SIG-M5 (cell line): ENCODE measurements at regions not wholly inside any gene's neighbourhood (a gene's known extent, or its start where the extent isn't known, plus 50 kb on each side); places are given as distances from the start of the nearest gene placed in this dataset.
A peak's percentile ranks its signal among the peaks of the same experiment; 100 is the strongest.

Experiments used
- DNase-seq: peaks from one replicate; lab custom pipeline; 2025; lab: John Stamatoyannopoulos, UW

DNA sequence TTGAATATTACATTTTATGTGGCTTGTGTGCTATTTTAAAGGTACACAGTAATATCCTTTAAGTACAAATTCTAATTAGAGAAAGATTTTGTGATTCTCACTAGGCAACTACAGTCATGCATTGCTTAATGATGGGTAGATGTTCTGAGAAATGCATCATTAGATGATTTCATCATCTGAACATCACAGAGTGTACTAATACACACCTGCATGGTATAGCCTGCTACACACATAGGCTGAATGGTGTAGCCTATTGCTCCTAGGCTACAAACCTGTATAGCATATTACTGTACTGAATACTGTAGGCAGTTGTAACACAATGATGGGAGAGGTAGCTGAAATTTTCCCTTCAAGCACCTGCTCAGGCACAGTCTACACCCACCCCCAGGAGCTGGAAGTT, 217.4 kb upstream of the EOMES start:
- DNase-seq: no peak

DNA sequence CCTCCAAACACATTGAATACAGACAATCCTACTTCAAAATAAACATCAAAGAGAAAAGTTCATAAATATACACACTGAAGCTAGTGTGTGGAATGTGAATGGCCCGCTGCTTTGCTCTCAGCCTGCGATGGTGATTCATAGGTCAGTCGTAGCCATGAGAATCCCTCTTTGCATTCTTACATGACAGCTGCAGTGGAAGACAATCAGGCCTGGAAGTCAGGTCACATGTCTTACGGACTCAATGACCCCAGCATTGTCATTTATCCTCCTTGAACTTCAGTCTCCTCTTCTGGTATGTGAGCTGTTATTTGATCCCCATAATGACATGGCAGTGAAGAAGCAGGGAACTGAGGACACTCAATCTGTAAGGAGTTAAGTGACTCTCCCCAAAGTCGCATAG, 217.8 kb upstream of the EOMES start:
- no peak for DNase-seq

DNA sequence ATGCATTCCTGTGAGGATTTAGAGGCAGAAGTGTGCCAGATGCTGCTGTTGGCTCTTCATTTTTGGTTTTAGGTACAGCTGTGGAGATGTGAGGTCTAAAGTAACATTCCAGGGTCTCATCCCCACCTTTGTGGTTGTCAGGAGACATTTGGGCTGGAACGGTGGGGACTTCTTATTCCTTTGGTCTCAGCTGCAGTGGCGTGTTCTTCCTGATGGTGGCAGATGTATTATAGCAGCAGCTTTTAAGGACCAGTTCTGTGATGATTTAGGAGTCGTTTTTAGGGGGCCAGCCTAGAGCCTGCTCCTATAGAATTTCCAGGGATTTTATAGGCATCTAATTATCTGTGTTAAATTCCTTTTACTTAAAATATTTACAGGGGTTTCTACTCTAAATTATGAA, 221.0 kb upstream of the EOMES start:
- DNase-seq: no peak

- no peak for DNase-seq
Observed at GRCh38 chr3:27945229-27945628, 223.1 kb upstream of the EOMES start.

GRCh38 chr3:27960133-27960532, 238.0 kb upstream of the EOMES start:
- DNase-seq: no peak

- DNase-seq: no peak
Observed at GRCh38 chr3:27963519-27963918, 241.4 kb upstream of the EOMES start.

GRCh38 chr3:27971600-27971999, 249.5 kb upstream of the EOMES start:
- DNase-seq: no peak

- DNase-seq: peak; percentile 88
Observed at GRCh38 chr3:27976933-27977332, 254.8 kb upstream of the EOMES start.

GRCh38 chr3:27978440-27978839, 256.3 kb upstream of the EOMES start:
- no peak for DNase-seq

DNA sequence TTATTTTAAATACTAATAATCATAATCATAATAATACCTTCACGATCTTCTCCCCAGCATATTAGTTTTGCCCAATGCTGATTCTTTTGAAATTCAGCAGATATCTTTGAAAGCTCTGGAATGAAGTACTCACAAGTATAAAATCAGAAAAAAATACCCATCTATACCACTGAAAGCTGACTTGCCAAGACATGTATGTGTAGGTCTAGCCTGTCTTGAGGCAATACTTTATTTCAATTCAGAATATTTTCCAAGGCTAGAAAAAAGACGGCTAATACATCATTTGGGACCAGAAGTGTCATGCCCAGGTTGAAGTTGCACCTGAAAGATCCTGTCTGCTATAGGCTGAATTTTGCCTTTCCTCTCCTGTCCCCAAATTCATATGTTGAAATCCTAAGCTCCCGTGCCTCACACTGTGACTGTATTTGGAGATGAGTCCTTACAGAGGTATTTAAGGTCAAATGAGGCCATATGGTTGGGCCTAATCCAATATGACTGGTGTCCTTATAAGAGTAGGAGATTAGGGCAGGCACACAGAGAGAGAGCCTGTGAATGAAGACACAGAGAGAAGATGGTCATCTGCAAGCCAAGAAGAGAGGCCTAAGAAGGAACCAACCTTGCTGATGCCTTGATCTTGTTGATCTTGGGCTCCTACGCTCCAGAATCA, 255.9 kb upstream of the CMC1 start:
- no peak for DNase-seq

- DNase-seq: no peak
Observed at GRCh38 chr3:27986234-27986879, 255.1 kb upstream of the CMC1 start.

- DNase-seq: no peak
Observed at GRCh38 chr3:27990324-27990723, 251.1 kb upstream of the CMC1 start.

GRCh38 chr3:27990837-27991236, 250.6 kb upstream of the CMC1 start:
- DNase-seq: no peak

GRCh38 chr3:27993051-27993450, 248.4 kb upstream of the CMC1 start:
- no peak for DNase-seq

- no peak for DNase-seq
Observed at GRCh38 chr3:28000608-28001007, 240.8 kb upstream of the CMC1 start.

DNA sequence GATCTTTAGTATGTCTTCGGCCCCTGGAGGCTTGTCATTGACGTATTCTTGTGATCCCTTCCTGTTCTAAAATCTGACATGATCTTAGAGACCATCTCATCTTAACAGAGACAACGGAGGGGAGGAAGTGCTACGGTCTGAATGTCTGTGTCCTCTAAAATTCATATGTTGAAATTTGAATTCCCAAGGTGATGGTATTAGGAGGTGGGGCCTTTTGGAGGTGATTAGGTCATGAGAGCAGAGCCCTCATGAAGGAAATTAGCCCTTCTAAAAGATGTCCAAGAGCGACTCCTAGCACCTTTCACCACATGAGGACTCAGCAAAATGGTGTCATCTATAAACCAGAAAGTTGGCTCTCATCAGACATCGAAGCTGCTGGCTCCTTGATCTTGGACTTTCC, 233.2 kb upstream of the CMC1 start:
- DNase-seq: no peak

- no peak for DNase-seq
Observed at GRCh38 chr3:28012830-28013229, 228.6 kb upstream of the CMC1 start.

GRCh38 chr3:28013864-28014473, 227.4 kb upstream of the CMC1 start:
- no peak for DNase-seq

DNA sequence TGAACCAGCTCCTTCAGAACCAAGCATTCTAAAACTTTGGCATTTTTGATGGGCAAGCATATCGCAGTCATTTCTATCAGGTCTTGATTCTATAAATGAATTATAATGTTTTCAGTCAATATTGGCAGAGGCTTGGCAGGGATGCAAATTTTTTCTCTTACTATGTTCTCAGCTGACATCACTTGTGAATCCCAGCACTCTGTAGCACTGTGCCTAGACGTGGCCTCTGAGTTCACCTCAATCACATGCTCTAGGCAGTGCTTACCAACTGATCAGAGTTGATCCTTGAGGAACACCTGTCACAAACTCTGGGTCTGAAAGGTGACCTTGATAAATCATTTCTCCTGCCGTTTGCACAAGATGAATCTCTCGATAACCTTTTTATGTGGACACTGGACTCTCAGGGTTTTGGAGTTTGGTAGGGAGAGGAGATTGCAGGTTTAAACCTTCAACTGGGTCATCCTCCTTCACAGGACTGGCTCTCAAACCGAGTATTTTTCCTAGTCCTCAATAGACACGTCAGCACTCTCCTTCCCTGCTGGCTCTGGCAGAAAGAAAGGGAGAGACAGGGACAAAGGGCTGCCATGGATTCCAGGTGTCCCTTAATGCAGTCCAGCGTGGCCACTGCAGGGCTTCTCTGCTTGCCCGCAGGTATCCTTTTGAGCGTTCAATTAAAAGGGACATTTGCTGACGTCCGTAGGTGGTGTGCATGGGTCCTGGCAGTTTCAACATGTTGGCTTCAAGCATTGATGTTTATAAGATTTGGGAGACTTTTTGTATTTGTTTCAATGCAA, 222.3 kb upstream of the CMC1 start:
- no peak for DNase-seq

GRCh38 chr3:28019740-28020139, 221.7 kb upstream of the CMC1 start:
- no peak for DNase-seq

GRCh38 chr3:28022916-28023315, 218.5 kb upstream of the CMC1 start:
- DNase-seq: no peak

GRCh38 chr3:28028554-28028953, 212.9 kb upstream of the CMC1 start:
- no peak for DNase-seq
